Activated naive CD8-positive, alpha-beta T cell treated with anti-CD3 and anti-CD28 coated beads, Interleukin-2, amount 10 ng/mL, durations not matched to agents 7 days and 5 days (primary cell): ENCODE measurements at regions not wholly inside any gene's neighbourhood (a gene's known extent, or its start where the extent isn't known, plus 50 kb on each side); places are given as distances from the start of the nearest gene placed in this dataset.

Experiments
- ATAC-seq: fragments of 150-1000 bp; cut with Tn5 transposase; one replicate; pipeline ENCODE4 v1.10.0; 2021; ENCODE audit warnings: low read depth, moderate library complexity
- POLR2A ChIA-PET: fragments of 350-600 bp; sonication (Branson Sonifier 250); formaldehyde crosslinking; loops from one replicate; lab custom pipeline; 2021; ENCODE audit warnings: antibody characterized with exemption; lab: Charles Lee
- DNase-seq: peaks from one replicate; pipeline ENCODE4 v3.0.0; 2021
- H3K27ac Mint-ChIP-seq: one replicate; pipeline ENCODE4 v1.8.0; 2022; ENCODE audit warnings: mild to moderate bottlenecking, mixed read lengths
- H3K27me3 Mint-ChIP-seq: one replicate; pipeline ENCODE4 v1.8.0; 2022; ENCODE audit warnings: mild to moderate bottlenecking, moderate library complexity, mixed read lengths
- H3K36me3 Mint-ChIP-seq: one replicate; pipeline ENCODE4 v1.8.0; 2021; ENCODE audit warnings: mild to moderate bottlenecking, mixed read lengths
- H3K4me1 Mint-ChIP-seq: one replicate; pipeline ENCODE4 v1.8.0; 2021; ENCODE audit warnings: mixed read lengths
- H3K4me3 Mint-ChIP-seq: one replicate; pipeline ENCODE4 v1.8.0; 2022; ENCODE audit warnings: mild to moderate bottlenecking, moderate library complexity, mixed read lengths
- H3K9me3 Mint-ChIP-seq: one replicate; pipeline ENCODE4 v1.8.0; 2021; ENCODE audit warnings: mixed read lengths

DNA sequence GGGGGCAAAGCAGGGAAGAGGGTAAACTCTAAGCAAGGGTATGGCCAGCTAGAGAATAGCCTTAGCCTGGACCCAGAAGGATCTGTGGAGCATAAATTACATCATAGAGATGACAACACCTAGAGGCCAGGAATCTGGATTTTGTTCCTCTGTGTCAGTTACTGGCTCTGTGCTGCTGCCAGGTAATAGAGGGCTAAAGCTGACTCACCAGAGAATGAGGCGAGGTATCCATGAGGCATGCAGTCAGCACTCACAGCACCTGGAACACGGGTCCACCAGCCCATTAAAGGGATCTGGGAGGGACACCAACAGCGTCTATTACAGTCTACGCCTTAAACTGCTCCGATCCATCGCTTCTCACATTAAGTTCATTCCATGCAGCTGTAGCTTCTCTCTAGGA is 74.9 kb upstream of the CMKLR1 start:
- Mint-ChIP-seq H3K4me3 (no peak overlapping the region), H3K36me3 (no peaks in the 10 kb centered on the region), H3K27ac (no peak overlapping the region), H3K9me3 (peaks cover 6% of the 10 kb centered on the region), H3K27me3 (peaks cover 10% of the 10 kb centered on the region), H3K4me1 (no peaks in the 10 kb centered on the region)
- POLR2A ChIA-PET, result no interaction called here
- DNase-seq (no peak), ATAC-seq (no peak)

DNA sequence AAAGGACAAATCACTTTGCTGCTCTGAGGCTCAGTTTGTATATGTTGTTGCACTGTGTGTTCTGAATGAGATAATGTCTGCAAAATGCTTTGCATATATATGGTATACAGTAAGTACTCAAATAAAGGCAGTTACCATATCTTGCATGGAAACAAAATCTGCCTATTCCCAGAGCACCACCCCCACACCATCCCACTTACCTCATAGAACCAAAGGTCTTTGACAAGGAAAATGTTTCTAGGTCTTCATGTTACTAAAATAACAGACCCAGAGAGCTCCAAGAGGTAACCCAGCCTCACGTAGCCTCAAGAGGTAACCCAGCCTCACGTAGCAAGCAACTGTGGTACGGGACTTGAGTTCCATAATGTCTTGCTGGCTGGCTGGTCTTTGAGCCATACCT is 71.6 kb upstream of the CMKLR1 start:
- no peak for DNase-seq
- Mint-ChIP-seq H3K4me1 (no peaks in the 10 kb centered on the region), H3K4me3 (no peak overlapping the region), H3K27me3 (peaks cover 7% of the 10 kb centered on the region), H3K27ac (no peak overlapping the region), H3K9me3 (peaks cover 2% of the 10 kb centered on the region), H3K36me3 (no peaks in the 10 kb centered on the region)
- POLR2A ChIA-PET, result no interaction called here
- ATAC-seq, result no peak

DNA sequence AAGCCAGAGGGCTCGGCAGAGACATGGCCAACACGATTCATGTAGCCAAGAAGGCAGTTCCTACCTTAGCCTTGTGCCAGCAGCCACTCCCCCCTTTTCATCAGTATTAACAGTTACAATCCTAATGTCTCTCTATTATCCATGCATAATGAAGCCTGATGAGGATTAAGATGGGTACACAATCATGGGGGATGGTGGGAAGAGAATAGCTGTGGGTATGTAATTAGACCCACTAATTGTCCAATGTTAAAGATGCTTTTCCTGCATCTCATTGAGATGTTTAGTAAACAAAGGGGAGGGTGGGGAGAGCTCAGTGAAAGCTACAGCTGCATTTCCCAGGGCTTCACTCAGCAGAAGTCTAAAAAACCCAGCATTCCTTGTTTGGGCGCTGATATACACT is 70.4 kb upstream of the CMKLR1 start:
- POLR2A ChIA-PET, result no interaction called here
- no peaks in the 10 kb centered on the region for H3K4me1 Mint-ChIP-seq
- DNase-seq, result no peak

DNA sequence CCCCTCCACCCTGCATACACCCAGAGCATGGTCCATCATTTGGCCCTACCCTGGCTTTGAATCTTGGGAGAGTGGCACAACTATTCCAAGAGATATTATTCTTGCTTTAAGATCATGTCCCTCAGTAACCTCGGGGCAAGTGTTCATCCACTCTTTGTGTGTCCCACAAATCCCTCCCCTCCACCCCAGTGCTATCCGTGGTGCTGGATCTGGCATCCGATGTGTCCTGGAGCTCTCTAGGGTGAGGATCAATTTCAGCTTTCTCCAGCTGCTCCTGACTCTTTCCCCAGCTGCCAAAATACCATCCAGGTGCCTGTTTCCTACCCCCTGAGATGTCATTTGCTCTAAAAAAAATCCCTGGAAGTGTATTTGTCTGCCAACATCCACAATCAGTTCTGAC is 64.8 kb upstream of the CMKLR1 start:
- no peak for ATAC-seq
- H3K27ac Mint-ChIP-seq, result no peak overlapping the region
- no peaks in the 10 kb centered on the region for H3K36me3 Mint-ChIP-seq
- no peak for DNase-seq
- H3K4me3 Mint-ChIP-seq, result no peak overlapping the region
- H3K9me3 Mint-ChIP-seq, result peaks cover 2% of the 10 kb centered on the region
- H3K27me3 Mint-ChIP-seq, result peaks cover 2% of the 10 kb centered on the region
- no peaks in the 10 kb centered on the region for H3K4me1 Mint-ChIP-seq
- POLR2A ChIA-PET, result no interaction called here

More for the DNA sequence above, 70.4 kb upstream of the CMKLR1 start:
- peaks cover 2% of the 10 kb centered on the region for H3K9me3 Mint-ChIP-seq
- H3K27ac Mint-ChIP-seq, result no peak overlapping the region
- ATAC-seq, result no peak
- H3K4me3 Mint-ChIP-seq, result no peak overlapping the region
- H3K27me3 Mint-ChIP-seq, result peaks cover 7% of the 10 kb centered on the region
- no peaks in the 10 kb centered on the region for H3K36me3 Mint-ChIP-seq

DNA sequence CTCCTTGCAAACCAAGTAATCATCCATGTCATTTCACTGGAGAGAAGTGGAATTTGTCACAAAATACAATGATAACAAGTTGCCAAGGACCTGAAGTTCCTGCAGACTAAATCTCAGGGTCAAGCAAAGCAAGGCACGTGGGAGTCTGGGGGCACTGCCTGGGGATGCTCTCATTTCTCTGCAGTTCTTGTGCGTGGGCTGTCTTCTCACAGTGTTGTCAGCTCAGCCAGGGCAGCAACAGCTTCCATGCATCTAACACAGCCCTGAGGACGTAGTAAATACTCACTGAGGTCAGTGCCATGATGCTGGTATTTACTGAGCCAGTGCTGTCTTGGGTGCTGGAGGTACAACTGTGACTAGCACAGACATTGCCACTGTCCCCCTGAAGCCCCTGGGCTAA is 62.9 kb upstream of the CMKLR1 start:
- no peak for ATAC-seq
- no peak overlapping the region for H3K4me3 Mint-ChIP-seq
- no peak overlapping the region for H3K27ac Mint-ChIP-seq
- DNase-seq, result no peak
- POLR2A ChIA-PET, result no interaction called here
- peaks cover 3% of the 10 kb centered on the region for H3K9me3 Mint-ChIP-seq
- no peaks in the 10 kb centered on the region for H3K4me1 Mint-ChIP-seq
- no peaks in the 10 kb centered on the region for H3K36me3 Mint-ChIP-seq
- no peaks in the 10 kb centered on the region for H3K27me3 Mint-ChIP-seq

DNA sequence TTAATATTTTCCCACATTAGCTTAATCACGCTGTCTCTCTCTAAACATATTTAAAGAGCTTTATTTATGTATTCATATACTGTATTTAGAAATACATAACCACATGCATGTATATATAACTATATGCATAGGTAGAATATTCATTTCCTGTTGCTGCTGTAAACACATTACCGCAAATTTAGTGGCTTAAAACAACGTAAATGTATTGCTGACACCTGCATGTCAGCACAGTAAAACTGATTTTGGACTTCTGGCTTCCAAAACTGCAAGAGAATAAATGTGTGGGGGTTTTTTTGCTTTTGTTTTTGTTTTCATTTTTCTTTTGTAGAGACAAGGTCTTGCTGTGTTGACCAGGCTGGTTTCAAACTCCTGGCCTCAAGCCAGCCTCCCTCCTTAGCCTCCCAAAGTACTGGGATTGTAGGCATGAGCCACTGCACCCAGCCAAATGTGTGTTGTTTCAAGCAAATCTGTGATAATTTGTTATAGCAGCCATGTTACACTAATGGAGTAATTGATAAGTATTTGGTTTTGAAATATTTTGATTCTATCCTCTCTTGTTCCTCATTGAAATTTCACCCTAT is 61.9 kb upstream of the CMKLR1 start:
- DNase-seq, result no peak
- Mint-ChIP-seq H3K4me3 (no peak overlapping the region), H3K27me3 (no peaks in the 10 kb centered on the region), H3K27ac (no peak overlapping the region), H3K36me3 (no peaks in the 10 kb centered on the region), H3K4me1 (no peaks in the 10 kb centered on the region), H3K9me3 (peaks cover 3% of the 10 kb centered on the region)
- ATAC-seq, result no peak
- POLR2A ChIA-PET, result no interaction called here

DNA sequence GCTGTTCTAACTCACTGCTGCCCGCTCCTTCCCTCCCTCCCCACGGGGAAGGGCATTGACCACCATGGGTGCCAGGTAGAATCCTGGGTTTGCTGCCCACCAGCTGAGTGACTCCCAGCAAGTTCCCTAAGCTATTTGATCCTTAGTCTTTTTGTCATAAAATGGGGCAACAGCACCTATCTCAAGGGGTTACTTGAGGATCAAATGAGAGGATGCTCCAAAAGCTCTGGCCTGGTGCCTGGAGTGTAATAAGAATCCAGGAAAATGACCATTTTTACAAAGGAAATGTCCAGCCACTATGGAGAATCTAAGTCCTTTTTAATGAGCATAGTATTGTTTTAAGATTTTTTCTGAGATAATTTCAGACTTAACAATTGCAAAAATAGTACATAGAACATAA is 61.4 kb upstream of the CMKLR1 start:
- H3K27me3 Mint-ChIP-seq, result no peaks in the 10 kb centered on the region
- no peaks in the 10 kb centered on the region for H3K36me3 Mint-ChIP-seq
- DNase-seq (no peak), ATAC-seq (no peak)
- no peak overlapping the region for H3K4me3 Mint-ChIP-seq
- peaks cover 3% of the 10 kb centered on the region for H3K9me3 Mint-ChIP-seq
- POLR2A ChIA-PET, result no interaction called here
- no peak overlapping the region for H3K27ac Mint-ChIP-seq
- no peaks in the 10 kb centered on the region for H3K4me1 Mint-ChIP-seq

DNA sequence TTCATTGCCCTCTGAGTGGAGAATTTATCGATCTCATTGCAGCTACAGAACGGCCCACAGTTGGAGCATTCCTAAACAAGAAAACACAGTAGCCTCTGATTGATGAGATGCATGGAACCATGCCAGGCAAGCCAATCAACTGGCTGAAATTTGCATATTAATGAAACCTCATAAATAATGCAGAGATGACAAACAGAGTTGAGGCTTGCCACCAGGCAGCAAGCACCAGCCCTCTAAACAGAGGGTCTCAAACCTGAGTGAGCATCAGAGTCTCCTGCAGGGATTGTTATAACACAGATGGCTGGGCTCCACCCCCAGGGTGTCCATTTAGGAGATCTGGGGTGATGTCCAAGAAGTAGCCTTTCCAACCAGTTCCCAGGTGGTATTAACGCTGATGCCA is 60.9 kb upstream of the CMKLR1 start:
- H3K27me3 Mint-ChIP-seq, result no peaks in the 10 kb centered on the region
- POLR2A ChIA-PET, result no interaction called here
- DNase-seq, result no peak
- peaks cover 3% of the 10 kb centered on the region for H3K9me3 Mint-ChIP-seq
- no peaks in the 10 kb centered on the region for H3K36me3 Mint-ChIP-seq
- no peak overlapping the region for H3K4me3 Mint-ChIP-seq
- H3K4me1 Mint-ChIP-seq, result no peaks in the 10 kb centered on the region
- no peak for ATAC-seq
- no peak overlapping the region for H3K27ac Mint-ChIP-seq

DNA sequence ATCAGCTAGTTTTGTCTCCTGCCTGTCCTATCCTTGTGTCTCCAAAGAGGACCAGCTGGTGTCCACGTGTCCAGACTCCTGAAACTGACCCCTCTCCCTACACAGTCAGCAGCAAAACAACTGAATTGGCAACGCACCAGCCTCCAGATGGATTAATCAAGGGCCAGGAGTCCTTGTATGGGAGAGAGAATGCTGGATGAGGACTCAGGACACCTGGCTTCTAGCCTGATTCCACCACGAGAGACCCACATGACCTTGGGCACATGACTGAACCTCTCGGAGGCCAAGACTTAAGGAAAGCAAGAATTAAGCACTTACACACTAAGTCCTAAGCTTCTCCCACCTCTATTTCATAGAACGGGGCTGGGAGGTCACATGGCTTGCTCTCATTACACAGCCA is 60.4 kb upstream of the CMKLR1 start:
- no peak overlapping the region for H3K4me3 Mint-ChIP-seq
- peaks cover 3% of the 10 kb centered on the region for H3K9me3 Mint-ChIP-seq
- H3K4me1 Mint-ChIP-seq, result no peaks in the 10 kb centered on the region
- H3K36me3 Mint-ChIP-seq, result no peaks in the 10 kb centered on the region
- H3K27me3 Mint-ChIP-seq, result no peaks in the 10 kb centered on the region
- ATAC-seq (no peak), DNase-seq (no peak)
- H3K27ac Mint-ChIP-seq, result no peak overlapping the region
- POLR2A ChIA-PET, result no interaction called here

DNA sequence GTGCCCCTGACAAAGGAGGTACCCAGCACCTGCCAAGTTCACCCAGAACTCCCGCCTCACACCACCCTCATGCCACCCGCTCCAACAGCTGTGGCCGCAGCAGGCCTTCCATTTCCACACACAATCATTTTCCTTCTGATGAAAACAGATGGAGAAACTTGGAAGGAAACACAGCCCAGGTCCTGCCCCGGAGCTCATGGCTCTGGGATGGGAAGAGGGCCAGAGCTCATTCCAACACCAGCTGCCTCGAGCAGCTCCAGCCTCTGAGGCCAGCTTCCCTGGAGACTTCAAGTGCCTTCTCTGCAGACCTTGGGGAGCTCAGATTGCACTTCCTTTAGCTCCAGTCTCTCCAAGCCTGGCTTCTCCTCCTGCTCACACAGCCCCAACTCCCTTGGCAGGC is 55.1 kb upstream of the CMKLR1 start:
- POLR2A ChIA-PET, result no interaction called here
- H3K36me3 Mint-ChIP-seq, result no peaks in the 10 kb centered on the region
- peaks cover 2% of the 10 kb centered on the region for H3K27me3 Mint-ChIP-seq

DNA sequence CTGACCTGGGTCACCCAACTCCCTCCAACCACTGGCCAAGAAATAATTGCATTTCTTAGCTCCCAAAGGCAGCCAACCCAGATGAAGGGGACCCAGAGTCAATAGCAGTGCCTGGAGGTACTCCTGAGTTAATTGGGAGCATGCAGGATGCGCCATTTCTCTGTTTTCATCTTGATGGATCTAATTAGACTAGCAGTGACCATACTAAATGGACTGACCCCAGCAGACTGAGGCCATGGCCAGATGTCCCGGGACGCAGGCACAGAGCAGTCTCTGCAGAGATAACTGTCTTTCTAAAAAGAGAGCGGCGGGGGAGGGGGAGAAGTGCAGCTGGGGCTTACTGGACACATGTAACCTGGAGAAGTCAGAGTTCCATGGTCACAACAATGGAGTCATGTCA is 53.2 kb upstream of the CMKLR1 start:
- DNase-seq (no peak), ATAC-seq (no peak)
- H3K27me3 Mint-ChIP-seq, result peaks cover 2% of the 10 kb centered on the region
- no peaks in the 10 kb centered on the region for H3K4me1 Mint-ChIP-seq
- H3K9me3 Mint-ChIP-seq, result peaks cover 3% of the 10 kb centered on the region
- POLR2A ChIA-PET, result no interaction called here
- no peaks in the 10 kb centered on the region for H3K36me3 Mint-ChIP-seq
- no peak overlapping the region for H3K4me3 Mint-ChIP-seq
- H3K27ac Mint-ChIP-seq, result no peak overlapping the region

More for the DNA sequence above, 55.1 kb upstream of the CMKLR1 start:
- ATAC-seq (no peak), DNase-seq (no peak)
- no peak overlapping the region for H3K27ac Mint-ChIP-seq
- H3K4me1 Mint-ChIP-seq, result no peaks in the 10 kb centered on the region
- H3K9me3 Mint-ChIP-seq, result peaks cover 3% of the 10 kb centered on the region
- no peak overlapping the region for H3K4me3 Mint-ChIP-seq

DNA sequence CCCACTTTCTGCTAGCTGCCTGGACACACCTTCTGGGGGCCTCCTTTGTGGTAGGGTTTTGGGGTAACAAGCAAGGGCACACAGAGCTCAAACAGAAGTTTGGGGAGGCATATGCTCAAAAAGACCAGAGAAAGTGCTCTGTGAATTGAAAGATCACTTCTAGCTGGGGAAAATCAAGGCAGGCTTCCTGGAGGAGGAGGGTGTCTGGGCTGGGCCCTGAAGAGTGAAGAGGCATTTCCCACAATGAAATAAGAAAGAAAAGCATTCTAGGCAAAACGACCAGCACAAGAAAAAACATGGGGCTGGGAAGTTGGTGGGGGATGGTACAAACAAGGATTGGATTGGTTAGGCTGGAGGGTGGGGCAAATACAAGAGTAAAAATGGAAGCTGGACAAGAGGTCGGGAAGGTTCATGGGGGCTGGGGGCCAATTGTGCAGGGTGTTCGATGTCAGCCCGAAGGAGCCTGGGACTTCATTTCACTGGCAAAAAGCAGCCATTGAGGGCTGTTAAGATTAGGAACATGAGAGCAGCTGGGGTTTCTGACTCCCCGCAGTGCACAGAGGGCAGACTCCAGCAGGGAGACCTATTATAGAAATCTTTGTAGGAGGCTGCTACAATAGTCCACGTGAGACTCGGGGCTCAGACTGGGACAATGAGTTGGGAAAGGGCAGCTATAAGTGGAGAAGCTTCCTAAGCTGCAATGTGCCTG is 51.5 kb upstream of the CMKLR1 start:
- POLR2A ChIA-PET, result no interaction called here

DNA sequence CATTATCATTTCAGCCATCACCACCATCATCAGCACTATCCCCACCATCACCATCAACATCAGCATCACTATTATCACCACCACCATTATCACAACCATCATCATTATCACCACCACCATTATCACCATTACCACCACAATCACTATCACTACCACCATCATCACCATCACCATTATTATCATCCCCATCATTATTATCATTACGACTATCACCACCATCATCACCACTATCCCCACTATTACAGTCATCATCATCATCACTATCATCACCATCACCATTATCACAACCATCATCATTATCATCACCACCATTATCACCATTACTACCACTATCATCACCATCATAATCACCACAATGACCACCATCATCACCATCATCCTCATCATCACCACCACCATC is 50.4 kb upstream of the CMKLR1 start:
- Mint-ChIP-seq H3K27ac (no peak overlapping the region), H3K4me1 (no peaks in the 10 kb centered on the region), H3K4me3 (no peak overlapping the region), H3K36me3 (no peaks in the 10 kb centered on the region), H3K9me3 (no peaks in the 10 kb centered on the region), H3K27me3 (peaks cover 2% of the 10 kb centered on the region)
- DNase-seq (no peak), ATAC-seq (no peak)
- POLR2A ChIA-PET, result no interaction called here

More for the DNA sequence above, 51.5 kb upstream of the CMKLR1 start:
- Mint-ChIP-seq H3K9me3 (no peaks in the 10 kb centered on the region), H3K4me1 (no peaks in the 10 kb centered on the region), H3K36me3 (no peaks in the 10 kb centered on the region), H3K4me3 (no peak overlapping the region), H3K27ac (no peak overlapping the region), H3K27me3 (peaks cover 2% of the 10 kb centered on the region)
- no peak for DNase-seq
- ATAC-seq, result no peak
